Adrenal gland (tissue), 5 donors: ENCODE measurements at regions not wholly inside any gene's neighbourhood (a gene's known extent, or its start where the extent isn't known, plus 50 kb on each side); places are given as distances from the start of the nearest gene placed in this dataset.

ENCODE experiments used
- POLR2A ChIP-seq, 2 donors: fragments of 450-650 bp; IDR thresholded peaks; one replicate each; pipeline ENCODE4 v1.6.1; 2017; ENCODE audit warnings: antibody characterized with exemption in 2 of 2, mild to moderate bottlenecking in 2 of 2, moderate library complexity in 1 of 2
- TF ChIP-seq, protein P1 (sequence below), 6 experiments: fragments of 450-650 bp in 4 of 6; fragments of 200-600 bp in 2 of 6; sonication (generic) in 1 of 6; IDR thresholded peaks; 1 replicate in 5 of 6; 2 replicates in 1 of 6; pipeline versions ENCODE4 v1.5.1 to v1.8.0; 2016 to 2021; ENCODE audit warnings: antibody characterized with exemption in 6 of 6, mild to moderate bottlenecking in 2 of 6, moderate library complexity in 1 of 6
- donor health status: DM: no; HTN: no; CAD: no.

DNA sequence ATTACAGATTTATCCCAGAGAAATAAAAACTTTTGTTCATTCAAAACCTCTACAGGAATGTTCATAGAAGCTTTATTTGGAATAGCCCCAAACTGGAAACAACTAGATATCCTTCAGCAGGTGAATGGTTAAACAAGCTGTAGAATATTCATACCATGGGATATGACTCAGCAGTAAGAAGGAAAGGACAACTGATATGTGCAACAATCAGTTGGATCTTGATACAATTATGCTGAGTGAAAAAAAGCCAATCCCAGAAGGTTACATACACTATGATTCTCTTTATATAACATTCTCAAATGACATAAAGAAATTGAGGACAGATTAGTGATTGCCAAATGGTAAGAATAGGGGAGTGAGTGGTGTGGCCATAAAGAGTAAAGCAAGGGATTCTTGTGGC is 376.7 kb downstream of the S1PR1 start:
- no peak for TF ChIP-seq POLR2A (IDR thresholded peaks at IDR 0.05)
- TF ChIP-seq, protein P1, sequence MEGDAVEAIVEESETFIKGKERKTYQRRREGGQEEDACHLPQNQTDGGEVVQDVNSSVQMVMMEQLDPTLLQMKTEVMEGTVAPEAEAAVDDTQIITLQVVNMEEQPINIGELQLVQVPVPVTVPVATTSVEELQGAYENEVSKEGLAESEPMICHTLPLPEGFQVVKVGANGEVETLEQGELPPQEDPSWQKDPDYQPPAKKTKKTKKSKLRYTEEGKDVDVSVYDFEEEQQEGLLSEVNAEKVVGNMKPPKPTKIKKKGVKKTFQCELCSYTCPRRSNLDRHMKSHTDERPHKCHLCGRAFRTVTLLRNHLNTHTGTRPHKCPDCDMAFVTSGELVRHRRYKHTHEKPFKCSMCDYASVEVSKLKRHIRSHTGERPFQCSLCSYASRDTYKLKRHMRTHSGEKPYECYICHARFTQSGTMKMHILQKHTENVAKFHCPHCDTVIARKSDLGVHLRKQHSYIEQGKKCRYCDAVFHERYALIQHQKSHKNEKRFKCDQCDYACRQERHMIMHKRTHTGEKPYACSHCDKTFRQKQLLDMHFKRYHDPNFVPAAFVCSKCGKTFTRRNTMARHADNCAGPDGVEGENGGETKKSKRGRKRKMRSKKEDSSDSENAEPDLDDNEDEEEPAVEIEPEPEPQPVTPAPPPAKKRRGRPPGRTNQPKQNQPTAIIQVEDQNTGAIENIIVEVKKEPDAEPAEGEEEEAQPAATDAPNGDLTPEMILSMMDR (IDR thresholded peaks at IDR 0.05), result no peak
